CD14-positive monocyte (primary cell): ENCODE measurements at regions not wholly inside any gene's neighbourhood (a gene's known extent, or its start where the extent isn't known, plus 50 kb on each side); places are given as distances from the start of the nearest gene placed in this dataset.

ENCODE experiments used
- DNase-seq, 3 donors: peaks; one replicate each; pipeline ENCODE4 v3.0.0-alpha.2; 2011 to 2022
- H2AFZ ChIP-seq: 2 replicates; pipeline ENCODE4 v1.6.0; 2012; ENCODE audit warnings: mild to moderate bottlenecking, low read depth, low read length, inconsistent platforms; ENCODE audit not compliant: insufficient read depth, poor library complexity, severe bottlenecking
- H3K27ac ChIP-seq, 2 donors: 1 replicate in 1 of 2; 2 replicates in 1 of 2; pipeline ENCODE4 v1.5.1; 2012 to 2013; ENCODE audit warnings: low read length in 2 of 2, control low read depth in 1 of 2, inconsistent platforms in 1 of 2, low read depth in 1 of 2, mild to moderate bottlenecking in 1 of 2
- H3K27me3 ChIP-seq, 2 donors: one replicate each; pipeline versions ENCODE4 v1.6.0 to v1.6.1; 2011 to 2013; ENCODE audit warnings: low read length in 2 of 2; ENCODE audit not compliant: control insufficient read depth in 2 of 2, insufficient read depth in 2 of 2
- H3K36me3 ChIP-seq, 2 donors: replicated peaks in 1 of 2; 1 replicate in 1 of 2; 2 replicates in 1 of 2; pipeline versions ENCODE4 v1.5.1 to v1.6.1; 2012 to 2013; ENCODE audit warnings: low read length in 2 of 2, control low read depth in 1 of 2, inconsistent platforms in 1 of 2, mild to moderate bottlenecking in 1 of 2; ENCODE audit not compliant: insufficient read depth in 2 of 2, control insufficient read depth in 1 of 2
- H3K4me1 ChIP-seq, 2 donors: 1 replicate in 1 of 2; 2 replicates in 1 of 2; pipeline versions ENCODE4 v1.5.1 to v1.6.1; 2012 to 2013; ENCODE audit warnings: low read length in 2 of 2, control low read depth in 1 of 2, inconsistent platforms in 1 of 2, mild to moderate bottlenecking in 1 of 2, moderate library complexity in 1 of 2; ENCODE audit not compliant: insufficient read depth in 2 of 2, control insufficient read depth in 1 of 2
- H3K4me2 ChIP-seq: replicated peaks from 2 replicates; pipeline ENCODE3; 2012; ENCODE audit warnings: low read length, moderate library complexity, mild to moderate bottlenecking; ENCODE audit not compliant: poor library complexity, severe bottlenecking; ENCODE audit errors: extremely low read depth
- H3K4me3 ChIP-seq, 3 experiments: fragments of 200-600 bp in 1 of 3; sonication (generic) in 1 of 3; replicated peaks in 1 of 3; 1 replicate in 2 of 3; 2 replicates in 1 of 3; pipeline ENCODE4 v1.5.1; 2011 to 2013; ENCODE audit warnings: low read length in 3 of 3, mild to moderate bottlenecking in 3 of 3, control low read depth in 2 of 3, low read depth in 2 of 3, inconsistent platforms in 1 of 3, moderate library complexity in 1 of 3
- H3K79me2 ChIP-seq: 2 replicates; pipeline ENCODE4 v1.6.0; 2012; ENCODE audit warnings: mild to moderate bottlenecking, control low read depth, inconsistent platforms, low read length, moderate library complexity; ENCODE audit not compliant: insufficient read depth
- H3K9ac ChIP-seq: 2 replicates; pipeline ENCODE4 v1.6.0; 2017; ENCODE audit warnings: low read length, mild to moderate bottlenecking; ENCODE audit not compliant: insufficient read depth, poor library complexity, severe bottlenecking
- H3K9me3 ChIP-seq, 2 donors: replicated peaks in 1 of 2; 1 replicate in 1 of 2; 2 replicates in 1 of 2; pipeline versions ENCODE4 v1.5.1 to v1.6.1; 2012 to 2013; ENCODE audit warnings: low read length in 2 of 2, control low read depth in 1 of 2; ENCODE audit not compliant: control insufficient read depth in 1 of 2, insufficient read depth in 1 of 2
- H4K20me1 ChIP-seq: 2 replicates; pipeline ENCODE4 v1.6.0; 2012; ENCODE audit warnings: mild to moderate bottlenecking, low read length, control low read depth, moderate library complexity; ENCODE audit not compliant: insufficient read depth
- H3K27ac Mint-ChIP-seq, 7 donors: one replicate each; pipeline ENCODE4 v1.8.0; 2020; ENCODE audit warnings: mild to moderate bottlenecking in 7 of 7, mixed read lengths in 7 of 7, moderate library complexity in 6 of 7, inconsistent platforms in 2 of 7
- H3K27me3 Mint-ChIP-seq, 3 donors: one replicate each; pipeline ENCODE4 v1.8.0; 2021 to 2022; ENCODE audit warnings: low read depth in 3 of 3, mild to moderate bottlenecking in 3 of 3, mixed read lengths in 3 of 3, moderate library complexity in 3 of 3, inconsistent platforms in 1 of 3
- H3K36me3 Mint-ChIP-seq, 2 donors: one replicate each; pipeline ENCODE4 v1.8.0; 2020; ENCODE audit warnings: mixed read lengths in 2 of 2, inconsistent platforms in 1 of 2, mild to moderate bottlenecking in 1 of 2
- H3K4me1 Mint-ChIP-seq: one replicate; pipeline ENCODE4 v1.8.0; 2020; ENCODE audit warnings: mild to moderate bottlenecking, mixed read lengths
- H3K4me3 Mint-ChIP-seq, 2 donors: one replicate each; pipeline ENCODE4 v1.8.0; 2020; ENCODE audit warnings: mild to moderate bottlenecking in 2 of 2, mixed read lengths in 2 of 2, moderate library complexity in 1 of 2
- H3K9me3 Mint-ChIP-seq, 7 donors: one replicate each; pipeline ENCODE4 v1.8.0; 2020 to 2022; ENCODE audit warnings: mixed read lengths in 7 of 7, mild to moderate bottlenecking in 6 of 7, moderate library complexity in 6 of 7, inconsistent platforms in 2 of 7
- WGBS: methylation state at CpG from one replicate; pipeline ENCODE4 v1.1.5; 2013; ENCODE audit warnings: missing lambda C conversion rate; ENCODE audit not compliant: insufficient coverage; 5-methylcytosine and 5-hydroxymethylcytosine counted together
- intact Hi-C, 2 donors: fragments of 100-400 bp; cut with micrococcal nuclease; formaldehyde crosslinking; loops; one replicate each; pipeline versions ENCODE4 v1.15.0 to v1.15.1; 2023
- TF ChIP-seq, protein P1 (sequence below): fragments of 200-600 bp; IDR thresholded peaks from one replicate; pipeline ENCODE4 v1.8.0; 2022; ENCODE audit warnings: antibody characterized with exemption, mild to moderate bottlenecking

DNA sequence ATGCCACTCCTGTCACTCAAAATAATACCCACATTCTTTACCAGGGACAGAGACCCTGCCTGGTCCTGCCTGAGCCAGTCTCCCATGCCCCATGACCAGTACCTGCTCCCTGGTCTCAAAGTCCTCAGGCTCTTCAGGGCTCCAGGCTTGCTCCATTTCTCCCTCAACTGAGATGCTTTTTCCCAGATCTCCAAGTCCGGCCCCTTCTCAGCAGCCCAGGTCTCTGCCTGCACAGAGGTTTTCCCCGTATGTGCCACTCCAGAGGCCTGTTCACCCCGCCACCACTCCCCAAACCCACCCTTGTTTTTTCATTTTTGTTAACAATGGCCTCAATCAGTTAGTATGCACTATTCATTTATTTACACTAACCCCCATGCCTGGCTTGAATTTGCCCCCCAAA, 499.5 kb upstream of the MYT1L start:
- DNase-seq: no peak
- no peak overlapping the region for H3K27ac Mint-ChIP-seq

GRCh38 chr2:2828774-2829368, 497.8 kb upstream of the MYT1L start:
- no peaks in the 10 kb centered on the region for H3K4me1 Mint-ChIP-seq
- no peak overlapping the region for H3K4me3 ChIP-seq
- H2AFZ ChIP-seq: no peak overlapping the region
- H3K4me3 Mint-ChIP-seq: no peak overlapping the region
- H3K27ac ChIP-seq: no peak overlapping the region
- peaks cover 0 to 7% of the 10 kb centered on the region in 2 donors for H3K9me3 ChIP-seq
- H3K4me2 ChIP-seq: no peak overlapping the region
- peaks cover 0 to 3% (median 2%) of the 10 kb centered on the region in 3 donors for H3K27me3 Mint-ChIP-seq
- no peak for DNase-seq
- no peaks in the 10 kb centered on the region for H4K20me1 ChIP-seq
- TF ChIP-seq, protein P1, sequence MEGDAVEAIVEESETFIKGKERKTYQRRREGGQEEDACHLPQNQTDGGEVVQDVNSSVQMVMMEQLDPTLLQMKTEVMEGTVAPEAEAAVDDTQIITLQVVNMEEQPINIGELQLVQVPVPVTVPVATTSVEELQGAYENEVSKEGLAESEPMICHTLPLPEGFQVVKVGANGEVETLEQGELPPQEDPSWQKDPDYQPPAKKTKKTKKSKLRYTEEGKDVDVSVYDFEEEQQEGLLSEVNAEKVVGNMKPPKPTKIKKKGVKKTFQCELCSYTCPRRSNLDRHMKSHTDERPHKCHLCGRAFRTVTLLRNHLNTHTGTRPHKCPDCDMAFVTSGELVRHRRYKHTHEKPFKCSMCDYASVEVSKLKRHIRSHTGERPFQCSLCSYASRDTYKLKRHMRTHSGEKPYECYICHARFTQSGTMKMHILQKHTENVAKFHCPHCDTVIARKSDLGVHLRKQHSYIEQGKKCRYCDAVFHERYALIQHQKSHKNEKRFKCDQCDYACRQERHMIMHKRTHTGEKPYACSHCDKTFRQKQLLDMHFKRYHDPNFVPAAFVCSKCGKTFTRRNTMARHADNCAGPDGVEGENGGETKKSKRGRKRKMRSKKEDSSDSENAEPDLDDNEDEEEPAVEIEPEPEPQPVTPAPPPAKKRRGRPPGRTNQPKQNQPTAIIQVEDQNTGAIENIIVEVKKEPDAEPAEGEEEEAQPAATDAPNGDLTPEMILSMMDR: no peak
- no peaks in the 10 kb centered on the region for H3K27me3 ChIP-seq
- H3K27ac Mint-ChIP-seq: no peak overlapping the region
- peaks cover 6 to 13% (median 9%) of the 10 kb centered on the region in 7 donors for H3K9me3 Mint-ChIP-seq
- H3K36me3 Mint-ChIP-seq: no peaks in the 10 kb centered on the region
- WGBS: 88% methylated on average over 10 of the region's 13 CpGs
- intact Hi-C loops: no loop called here
- no peaks in the 10 kb centered on the region for H3K36me3 ChIP-seq
- H3K9ac ChIP-seq: no peak overlapping the region
- H3K79me2 ChIP-seq: no peaks in the 10 kb centered on the region
- H3K4me1 ChIP-seq: no peaks in the 10 kb centered on the region

More for the DNA sequence above, 499.5 kb upstream of the MYT1L start:
- TF ChIP-seq, protein P1: no peak
- Histone ChIP-seq H2AFZ (no peak overlapping the region), H3K9me3 (peaks cover 0 to 7% of the 10 kb centered on the region in 2 donors), H3K9ac (no peak overlapping the region), H4K20me1 (no peaks in the 10 kb centered on the region), H3K27ac (no peak overlapping the region), H3K79me2 (no peaks in the 10 kb centered on the region), H3K36me3 (no peaks in the 10 kb centered on the region), H3K4me3 (no peak overlapping the region), H3K4me2 (no peak overlapping the region), H3K27me3 (no peaks in the 10 kb centered on the region), H3K4me1 (no peaks in the 10 kb centered on the region)
- H3K27me3 Mint-ChIP-seq: peaks cover 0 to 3% (median 2%) of the 10 kb centered on the region in 3 donors
- no peaks in the 10 kb centered on the region for H3K36me3 Mint-ChIP-seq
- 84% methylated on average over 3 of the region's 3 CpGs for WGBS
- H3K9me3 Mint-ChIP-seq: peaks cover 3 to 14% (median 7%) of the 10 kb centered on the region in 7 donors
- intact Hi-C loops: no loop called here
- H3K4me1 Mint-ChIP-seq: no peaks in the 10 kb centered on the region
- no peak overlapping the region for H3K4me3 Mint-ChIP-seq
